K562 (cell line): ENCODE measurements at regions not wholly inside any gene's neighbourhood (a gene's known extent, or its start where the extent isn't known, plus 50 kb on each side); places are given as distances from the start of the nearest gene placed in this dataset.
"Not testable (repeated sequence)": the region's sequence is repeated elsewhere in the genome, so short reads cannot be mapped to it uniquely, and the experiment has no call there.

ENCODE experiments used
- BRD9 ChIP-seq: fragments of 450-650 bp; IDR thresholded peaks from 2 replicates; pipeline ENCODE4 v1.6.1; 2018; ENCODE audit warnings: low read depth; ENCODE audit not compliant: partially characterized antibody
- CEBPB ChIP-seq: fragments of 450-650 bp; IDR thresholded peaks from 2 replicates; pipeline ENCODE4 v1.6.1; 2016; ENCODE audit warnings: missing genetic modification characterization, missing compliant biosample characterization
- CHD2 ChIP-seq: IDR thresholded peaks from 2 replicates; pipeline ENCODE4 v1.6.1; 2011; ENCODE audit warnings: low read depth, low read length
- KLF13 ChIP-seq: fragments of 450-650 bp; IDR thresholded peaks from 2 replicates; pipeline ENCODE4 v1.6.1; 2016; ENCODE audit warnings: missing genetic modification characterization, low read depth, mild to moderate bottlenecking, missing compliant biosample characterization, moderate library complexity, borderline replicate concordance
- NFATC3 ChIP-seq: fragments of 450-650 bp; IDR thresholded peaks from 2 replicates; pipeline ENCODE4 v1.6.1; 2017; ENCODE audit warnings: mild to moderate bottlenecking
- RAD21 ChIP-seq, 2 experiments: fragments of 250-450 bp in 1 of 2; fragments of 450-650 bp in 1 of 2; sonication (Bioruptor Pico) in 1 of 2; formaldehyde crosslinking in 1 of 2; IDR thresholded peaks in 1 of 2; conservative IDR thresholded peaks in 1 of 2; 2 replicates each; pipeline versions ENCODE4 v1.4.0 to v1.8.0; 2020 to 2022; ENCODE audit warnings: mild to moderate bottlenecking in 2 of 2, moderate library complexity in 1 of 2
- SIX5 ChIP-seq, 2 experiments: IDR thresholded peaks; 2 replicates each; pipeline ENCODE4 v1.6.1; 2011; ENCODE audit warnings: low read length in 2 of 2, borderline replicate concordance in 1 of 2, low read depth in 1 of 2, mild to moderate bottlenecking in 1 of 2, moderate library complexity in 1 of 2; ENCODE audit not compliant: insufficient read depth in 1 of 2
- TEAD4 ChIP-seq, 2 experiments: sonication (generic) in 1 of 2; formaldehyde crosslinking in 1 of 2; IDR thresholded peaks; 2 replicates each; pipeline versions ENCODE4 v1.6.1 to v1.8.0; 2012 to 2022; ENCODE audit warnings: borderline replicate concordance in 1 of 2, inconsistent platforms in 1 of 2, low read length in 1 of 2, mild to moderate bottlenecking in 1 of 2, missing genetic modification reagents in 1 of 2
- ZFP36 ChIP-seq: fragments of 150-350 bp; IDR thresholded peaks from 2 replicates; pipeline ENCODE4 v1.6.1; 2018; ENCODE audit warnings: low read length, low read depth; ENCODE audit not compliant: partially characterized antibody
- TF ChIP-seq, protein P1 (sequence below): fragments of 450-650 bp; IDR thresholded peaks from 2 replicates; pipeline ENCODE4 v1.6.1; 2018; ENCODE audit not compliant: partially characterized antibody

- TF ChIP-seq KLF13 (tag); CHD2; TEAD4 (IDR thresholded peaks at IDR 0.05; ENCODE audit: low read length); TEAD4 (CRISPR knock-in tag; IDR thresholded peaks at IDR 0.05; ENCODE audit: borderline replicate concordance); BRD9; ZFP36; SIX5 (IDR thresholded peaks at IDR 0.05; ENCODE audit: borderline replicate concordance in 1 of 2, insufficient read depth in 1 of 2, low read depth in 1 of 2, low read length in 2 of 2); NFATC3; RAD21 (CRISPR knock-in tag; conservative IDR thresholded peaks at IDR 0.05 in 1 of 2, IDR thresholded peaks at IDR 0.05 in 1 of 2); CEBPB (tag): not testable (repeated sequence)
- TF ChIP-seq, protein P1, sequence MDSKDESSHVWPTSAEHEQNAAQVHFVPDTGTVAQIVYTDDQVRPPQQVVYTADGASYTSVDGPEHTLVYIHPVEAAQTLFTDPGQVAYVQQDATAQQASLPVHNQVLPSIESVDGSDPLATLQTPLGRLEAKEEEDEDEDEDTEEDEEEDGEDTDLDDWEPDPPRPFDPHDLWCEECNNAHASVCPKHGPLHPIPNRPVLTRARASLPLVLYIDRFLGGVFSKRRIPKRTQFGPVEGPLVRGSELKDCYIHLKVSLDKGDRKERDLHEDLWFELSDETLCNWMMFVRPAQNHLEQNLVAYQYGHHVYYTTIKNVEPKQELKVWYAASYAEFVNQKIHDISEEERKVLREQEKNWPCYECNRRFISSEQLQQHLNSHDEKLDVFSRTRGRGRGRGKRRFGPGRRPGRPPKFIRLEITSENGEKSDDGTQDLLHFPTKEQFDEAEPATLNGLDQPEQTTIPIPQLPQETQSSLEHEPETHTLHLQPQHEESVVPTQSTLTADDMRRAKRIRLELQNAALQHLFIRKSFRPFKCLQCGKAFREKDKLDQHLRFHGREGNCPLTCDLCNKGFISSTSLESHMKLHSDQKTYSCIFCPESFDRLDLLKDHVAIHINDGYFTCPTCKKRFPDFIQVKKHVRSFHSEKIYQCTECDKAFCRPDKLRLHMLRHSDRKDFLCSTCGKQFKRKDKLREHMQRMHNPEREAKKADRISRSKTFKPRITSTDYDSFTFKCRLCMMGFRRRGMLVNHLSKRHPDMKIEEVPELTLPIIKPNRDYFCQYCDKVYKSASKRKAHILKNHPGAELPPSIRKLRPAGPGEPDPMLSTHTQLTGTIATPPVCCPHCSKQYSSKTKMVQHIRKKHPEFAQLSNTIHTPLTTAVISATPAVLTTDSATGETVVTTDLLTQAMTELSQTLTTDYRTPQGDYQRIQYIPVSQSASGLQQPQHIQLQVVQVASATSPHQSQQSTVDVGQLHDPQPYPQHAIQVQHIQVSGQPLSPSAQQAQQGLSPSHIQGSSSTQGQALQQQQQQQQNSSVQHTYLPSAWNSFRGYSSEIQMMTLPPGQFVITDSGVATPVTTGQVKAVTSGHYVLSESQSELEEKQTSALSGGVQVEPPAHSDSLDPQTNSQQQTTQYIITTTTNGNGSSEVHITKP: not testable (repeated sequence)
These were observed 97.5 kb upstream of the SLC25A48 start for GRCh38 chr5:135736952-135737351.
